Panc1 (cell line): ENCODE measurements at regions not wholly inside any gene's neighbourhood (a gene's known extent, or its start where the extent isn't known, plus 50 kb on each side); places are given as distances from the start of the nearest gene placed in this dataset.

Source experiments
- ATAC-seq: fragments of 200-7000 bp; cut with Tn5 transposase; 2 replicates; pipeline ENCODE4 v1.9.1; 2020; ENCODE audit warnings: mild to moderate bottlenecking, moderate library complexity
- BruUV-seq: library from RNA; stranded (reverse); fragments of 400-500 nt; replicated peaks from 2 replicates; lab custom pipeline; 2021; lab: Mats Ljungman, UMichigan
- CTCF ChIA-PET: fragments of 300-600 bp; sonication (Branson Sonifier 250); formaldehyde crosslinking; loops from one replicate; lab custom pipeline; 2022; ENCODE audit warnings: antibody characterized with exemption; lab: Charles Lee
- POLR2A ChIA-PET: fragments of 300-600 bp; sonication (Branson Sonifier 250); formaldehyde crosslinking; loops from one replicate; lab custom pipeline; 2022; ENCODE audit warnings: antibody characterized with exemption; lab: Charles Lee
- DNase-seq: peaks from one replicate; pipeline ENCODE4 v3.0.0-alpha.2; 2010; ENCODE audit warnings: low read depth, low spot score
- H3K27ac ChIP-seq: 2 replicates; pipeline ENCODE4 v1.5.1; 2011; ENCODE audit warnings: mild to moderate bottlenecking, low read length, inconsistent platforms
- H3K27me3 ChIP-seq: fragments of 200-500 bp; sonication (Bioruptor generic); 2 replicates; pipeline ENCODE4 v1.6.0; 2014; ENCODE audit warnings: low read length, inconsistent platforms; ENCODE audit not compliant: control insufficient read depth, insufficient read depth
- H3K36me3 ChIP-seq: fragments of 200-500 bp; sonication (Bioruptor generic); 2 replicates; pipeline ENCODE4 v1.5.1; 2014; ENCODE audit warnings: inconsistent platforms, mild to moderate bottlenecking, low read length, moderate library complexity; ENCODE audit not compliant: control insufficient read depth, insufficient read depth
- H3K4me1 ChIP-seq: 2 replicates; pipeline ENCODE4 v1.5.1; 2011; ENCODE audit warnings: inconsistent platforms, mild to moderate bottlenecking, low read length, moderate library complexity; ENCODE audit not compliant: control insufficient read depth, insufficient read depth
- H3K4me3 ChIP-seq, 2 experiments: 2 replicates each; pipeline ENCODE4 v1.5.1; 2011 to 2012; ENCODE audit warnings: low read depth in 2 of 2, low read length in 2 of 2, mild to moderate bottlenecking in 2 of 2, inconsistent platforms in 1 of 2, moderate library complexity in 1 of 2
- H3K9me3 ChIP-seq: fragments of 200-500 bp; sonication (Bioruptor generic); 2 replicates; pipeline ENCODE4 v1.5.1; 2014; ENCODE audit warnings: low read depth, mild to moderate bottlenecking, inconsistent platforms, low read length, moderate library complexity; ENCODE audit not compliant: control insufficient read depth, insufficient read depth
- CTCF ChIP-seq: fragments of 450-650 bp; IDR thresholded peaks from 2 replicates; pipeline ENCODE4 v1.5.1; 2017; ENCODE audit warnings: mild to moderate bottlenecking
- POLR2AphosphoS5 ChIP-seq: IDR thresholded peaks from 2 replicates; pipeline ENCODE4 v1.6.1; 2012; ENCODE audit warnings: mild to moderate bottlenecking, low read depth, low read length, moderate library complexity
- REST ChIP-seq, 2 experiments: IDR thresholded peaks; 2 replicates each; pipeline ENCODE4 v1.6.1; 2011 to 2012; ENCODE audit warnings: low read depth in 2 of 2, control low read depth in 1 of 2, low read length in 1 of 2, mild to moderate bottlenecking in 1 of 2, moderate library complexity in 1 of 2; ENCODE audit not compliant: insufficient read depth in 1 of 2
- SIN3A ChIP-seq: IDR thresholded peaks from 2 replicates; pipeline ENCODE4 v1.6.1; 2012; ENCODE audit warnings: low read depth, mild to moderate bottlenecking, low read length, moderate library complexity, borderline replicate concordance; ENCODE audit not compliant: insufficient read depth
- TCF7L2 ChIP-seq: IDR thresholded peaks from 2 replicates; pipeline ENCODE4 v1.6.1; 2011; ENCODE audit warnings: mild to moderate bottlenecking, low read depth, low read length, inconsistent platforms
- in situ Hi-C: cut with HindIII; loops from 2 replicates; pipeline ENCODE4 v1.10.0; 2016; ENCODE audit warnings: low sequenced_read_pairs, low pct_unique_long_range_greater_than_20kb
- intact Hi-C: fragments of 100-400 bp; cut with micrococcal nuclease; formaldehyde crosslinking; loops from one replicate; pipeline ENCODE4 v1.10.0; 2022; ENCODE audit not compliant: unreplicated experiment

DNA sequence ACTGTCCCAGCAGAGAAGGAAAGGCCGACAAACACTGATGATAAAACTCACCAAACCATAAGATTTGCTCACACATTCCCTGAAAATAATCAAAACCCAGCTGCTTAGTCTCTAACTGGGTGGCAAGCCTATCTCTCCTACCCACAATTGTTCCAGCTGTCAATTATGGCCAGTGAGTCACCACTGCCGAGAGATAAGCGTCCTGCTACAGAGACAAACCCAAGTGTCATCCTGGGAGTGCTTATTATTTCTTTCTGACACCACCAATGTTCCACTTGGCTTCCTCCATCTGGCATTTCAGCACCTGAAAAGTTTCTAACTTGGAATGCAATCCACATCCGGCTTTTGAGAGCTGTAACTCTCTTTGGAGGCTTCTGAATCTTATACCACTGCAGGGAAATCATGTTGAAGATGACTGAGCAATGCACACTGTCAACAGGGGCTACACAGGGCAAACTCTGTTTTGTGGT lies 51.5 kb upstream of the VAV3 start:
- no TSS peak for BruUV-seq
- intact Hi-C loops = no loop called here
- TF ChIP-seq CTCF = no peak
- TF ChIP-seq TCF7L2 = no peak
- no peak for TF ChIP-seq REST (IDR thresholded peaks at IDR 0.05; ENCODE audit: insufficient read depth in 1 of 2, low read depth in 2 of 2, low read length in 1 of 2)
- TF ChIP-seq POLR2AphosphoS5 = no peak
- TF ChIP-seq SIN3A = no peak
- no peak for ATAC-seq
- DNase-seq = no peak
- POLR2A ChIA-PET = no interaction called here
- no peaks in the 10 kb centered on the region for H3K36me3 ChIP-seq
- in situ Hi-C loops = no loop called here
- H3K9me3 ChIP-seq = no peaks in the 10 kb centered on the region
- H3K4me1 ChIP-seq = no peaks in the 10 kb centered on the region
- H3K4me3 ChIP-seq = no peak overlapping the region
- H3K27me3 ChIP-seq = no peaks in the 10 kb centered on the region
- CTCF ChIA-PET = no interaction called here
- H3K27ac ChIP-seq = no peak overlapping the region
